ENCODE measurements at regions not wholly inside any gene's neighbourhood (a gene's known extent, or its start where the extent isn't known, plus 50 kb on each side); places are given as distances from the start of the nearest gene placed in this dataset.

GRCh38 chr3:94423578-94423977, 360.7 kb downstream of the NSUN3 start:
- dilution Hi-C loops (cut with MboI; ENCODE audit: extremely low pct_ligation_motif_present, low sequenced_read_pairs) = no loop called here
- FAIRE-seq = no peak
- Histone ChIP-seq H3K27me3 (ENCODE audit: control insufficient read depth, extremely low read depth, insufficient read depth, low read length) (no peaks in the 10 kb centered on the region), H3K36me3 (ENCODE audit: control insufficient read depth in 2 of 2, extremely low read depth in 1 of 2, insufficient read depth in 2 of 2, low read length in 2 of 2) (no peaks in the 10 kb centered on the region), H3K4me2 (ENCODE audit: control insufficient read depth, extremely low read depth, insufficient read depth, low read depth, low read length) (no peak overlapping the region), H3K4me1 (ENCODE audit: control insufficient read depth, extremely low read depth, insufficient read depth, low read length) (no peaks in the 10 kb centered on the region), H3K9me3 (ENCODE audit: control insufficient read depth, low read depth, low read length) (no peaks in the 10 kb centered on the region), H3K9me1 (ENCODE audit: control insufficient read depth, extremely low read depth, insufficient read depth, low read length) (no peaks in the 10 kb centered on the region), H3K4me3 (ENCODE audit: control insufficient read depth in 2 of 3, extremely low read depth in 1 of 3, insufficient read depth in 2 of 3, low read depth in 1 of 3, low read length in 3 of 3) (no peak overlapping the region), H3K27ac (ENCODE audit: control insufficient read depth, insufficient read depth, low read length) (no peak overlapping the region), H3K9ac (ENCODE audit: control insufficient read depth, extremely low read depth, insufficient read depth, low read length) (no peak overlapping the region), H3K79me2 (ENCODE audit: control insufficient read depth, insufficient read depth, low read length) (no peaks in the 10 kb centered on the region), H4K20me1 (ENCODE audit: control insufficient read depth, extremely low read depth, insufficient read depth, low read length) (no peaks in the 10 kb centered on the region), H2AFZ (ENCODE audit: control insufficient read depth, low read length) (no peak overlapping the region)
- DNase-seq (ENCODE audit: low read depth, low spot score) = no peak
- no peak for TF ChIP-seq EZH2 (IDR thresholded peaks at IDR 0.05; ENCODE audit: low read length)
- TF ChIP-seq, protein P1, sequence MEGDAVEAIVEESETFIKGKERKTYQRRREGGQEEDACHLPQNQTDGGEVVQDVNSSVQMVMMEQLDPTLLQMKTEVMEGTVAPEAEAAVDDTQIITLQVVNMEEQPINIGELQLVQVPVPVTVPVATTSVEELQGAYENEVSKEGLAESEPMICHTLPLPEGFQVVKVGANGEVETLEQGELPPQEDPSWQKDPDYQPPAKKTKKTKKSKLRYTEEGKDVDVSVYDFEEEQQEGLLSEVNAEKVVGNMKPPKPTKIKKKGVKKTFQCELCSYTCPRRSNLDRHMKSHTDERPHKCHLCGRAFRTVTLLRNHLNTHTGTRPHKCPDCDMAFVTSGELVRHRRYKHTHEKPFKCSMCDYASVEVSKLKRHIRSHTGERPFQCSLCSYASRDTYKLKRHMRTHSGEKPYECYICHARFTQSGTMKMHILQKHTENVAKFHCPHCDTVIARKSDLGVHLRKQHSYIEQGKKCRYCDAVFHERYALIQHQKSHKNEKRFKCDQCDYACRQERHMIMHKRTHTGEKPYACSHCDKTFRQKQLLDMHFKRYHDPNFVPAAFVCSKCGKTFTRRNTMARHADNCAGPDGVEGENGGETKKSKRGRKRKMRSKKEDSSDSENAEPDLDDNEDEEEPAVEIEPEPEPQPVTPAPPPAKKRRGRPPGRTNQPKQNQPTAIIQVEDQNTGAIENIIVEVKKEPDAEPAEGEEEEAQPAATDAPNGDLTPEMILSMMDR (optimal IDR thresholded peaks at IDR 0.05 in 1 of 3, IDR thresholded peaks at IDR 0.05 in 1 of 3, conservative IDR thresholded peaks at IDR 0.05 in 1 of 3; ENCODE audit: extremely low read depth in 1 of 3, insufficient read depth in 2 of 3, low read length in 3 of 3) = no peak

- H3K36me3 ChIP-seq (ENCODE audit: control insufficient read depth in 2 of 2, extremely low read depth in 1 of 2, insufficient read depth in 2 of 2, low read length in 2 of 2) = no peaks in the 10 kb centered on the region
- dilution Hi-C loops (cut with MboI; ENCODE audit: extremely low pct_ligation_motif_present, low sequenced_read_pairs) = no loop called here
- no peak overlapping the region for H3K9ac ChIP-seq (ENCODE audit: control insufficient read depth, extremely low read depth, insufficient read depth, low read length)
- H3K4me2 ChIP-seq (ENCODE audit: control insufficient read depth, extremely low read depth, insufficient read depth, low read depth, low read length) = no peak overlapping the region
- no peaks in the 10 kb centered on the region for H3K27me3 ChIP-seq (ENCODE audit: control insufficient read depth, extremely low read depth, insufficient read depth, low read length)
- TF ChIP-seq EZH2 (IDR thresholded peaks at IDR 0.05; ENCODE audit: low read length) = no peak
- TF ChIP-seq, protein P1 (optimal IDR thresholded peaks at IDR 0.05 in 1 of 3, IDR thresholded peaks at IDR 0.05 in 1 of 3, conservative IDR thresholded peaks at IDR 0.05 in 1 of 3; ENCODE audit: extremely low read depth in 1 of 3, insufficient read depth in 2 of 3, low read length in 3 of 3) = no peak
- no peaks in the 10 kb centered on the region for H3K4me1 ChIP-seq (ENCODE audit: control insufficient read depth, extremely low read depth, insufficient read depth, low read length)
- FAIRE-seq (no peak), DNase-seq (ENCODE audit: low read depth, low spot score) (no peak)
- no peak overlapping the region for H3K27ac ChIP-seq (ENCODE audit: control insufficient read depth, insufficient read depth, low read length)
- H4K20me1 ChIP-seq (ENCODE audit: control insufficient read depth, extremely low read depth, insufficient read depth, low read length) = no peaks in the 10 kb centered on the region
- H2AFZ ChIP-seq (ENCODE audit: control insufficient read depth, low read length) = no peak overlapping the region
- H3K4me3 ChIP-seq (ENCODE audit: control insufficient read depth in 2 of 3, extremely low read depth in 1 of 3, insufficient read depth in 2 of 3, low read depth in 1 of 3, low read length in 3 of 3) = no peak overlapping the region
- no peaks in the 10 kb centered on the region for H3K79me2 ChIP-seq (ENCODE audit: control insufficient read depth, insufficient read depth, low read length)
- H3K9me3 ChIP-seq (ENCODE audit: control insufficient read depth, low read depth, low read length) = no peaks in the 10 kb centered on the region
- no peaks in the 10 kb centered on the region for H3K9me1 ChIP-seq (ENCODE audit: control insufficient read depth, extremely low read depth, insufficient read depth, low read length)
Observed at GRCh38 chr3:94429517-94429916, 366.7 kb downstream of the NSUN3 start.

All from keratinocyte (primary cell).